IMR-90 (cell line): ENCODE measurements at regions not wholly inside any gene's neighbourhood (a gene's known extent, or its start where the extent isn't known, plus 50 kb on each side); places are given as distances from the start of the nearest gene placed in this dataset.

Experiments
- ATAC-seq: fragments of 200-7000 bp; cut with Tn5 transposase; 2 replicates; pipeline ENCODE4 v1.9.1; 2020; ENCODE audit warnings: low read depth, mild to moderate bottlenecking, moderate library complexity
- BruUV-seq: library from RNA; stranded (reverse); fragments of 400-500 nt; replicated peaks from 2 replicates; lab custom pipeline; 2021; lab: Mats Ljungman, UMichigan
- CTCF ChIA-PET: fragments of 300-600 bp; formaldehyde crosslinking; extraction: SDS; loops from one replicate; lab custom pipeline; 2021; ENCODE audit warnings: antibody characterized with exemption; lab: Yijun Ruan, JAX
- POLR2A ChIA-PET: fragments of 300-600 bp; sonication (Branson Sonifier 250); formaldehyde crosslinking; loops from one replicate; lab custom pipeline; 2022; ENCODE audit warnings: antibody characterized with exemption; ENCODE audit not compliant: unreplicated experiment; lab: Charles Lee
- DNase-seq: peaks from one replicate; pipeline ENCODE4 v3.0.0; 2013
- H2AFZ ChIP-seq: replicated peaks from 2 replicates; pipeline ENCODE3; 2013; ENCODE audit warnings: low read length, mild to moderate bottlenecking; ENCODE audit not compliant: poor library complexity
- H2AK5ac ChIP-seq: 2 replicates; pipeline ENCODE4 v1.6.1; 2013; ENCODE audit warnings: low read depth, low read length, inconsistent platforms
- H2AK9ac ChIP-seq: replicated peaks from 2 replicates; pipeline ENCODE3; 2013; ENCODE audit warnings: mild to moderate bottlenecking, low read depth, low read length, moderate library complexity; ENCODE audit not compliant: poor library complexity
- H2BK120ac ChIP-seq: 2 replicates; pipeline ENCODE4 v1.6.1; 2013; ENCODE audit warnings: low read depth, low read length, inconsistent platforms
- H2BK15ac ChIP-seq: 3 replicates; pipeline ENCODE4 v1.6.1; 2013; ENCODE audit warnings: low read depth, low read length, inconsistent platforms
- H2BK20ac ChIP-seq: 2 replicates; pipeline ENCODE4 v1.6.1; 2013; ENCODE audit warnings: low read depth, mild to moderate bottlenecking, inconsistent platforms, low read length, moderate library complexity
- H2BK5ac ChIP-seq: 2 replicates; pipeline ENCODE4 v1.6.1; 2013; ENCODE audit warnings: mild to moderate bottlenecking, low read depth, low read length, inconsistent platforms; ENCODE audit not compliant: poor library complexity, severe bottlenecking
- H3K14ac ChIP-seq: replicated peaks from 2 replicates; pipeline ENCODE4 v1.6.1; 2013; ENCODE audit warnings: low read depth, low read length, inconsistent platforms
- H3K18ac ChIP-seq: 2 replicates; pipeline ENCODE4 v1.6.1; 2013; ENCODE audit warnings: low read depth, low read length, control low read depth
- H3K23ac ChIP-seq: 2 replicates; pipeline ENCODE4 v1.6.1; 2013; ENCODE audit warnings: low read depth, low read length, inconsistent platforms
- H3K27ac ChIP-seq: 2 replicates; pipeline ENCODE4 v1.5.1; 2013; ENCODE audit warnings: mild to moderate bottlenecking, control low read depth, low read length; ENCODE audit not compliant: insufficient read depth
- H3K27me3 ChIP-seq: 2 replicates; pipeline ENCODE4 v1.6.1; 2013; ENCODE audit warnings: low read length; ENCODE audit not compliant: control insufficient read depth, insufficient read depth
- H3K36me3 ChIP-seq: 2 replicates; pipeline ENCODE4 v1.6.1; 2013; ENCODE audit warnings: low read length, mixed read lengths; ENCODE audit not compliant: control insufficient read depth, insufficient read depth
- H3K4ac ChIP-seq: 2 replicates; pipeline ENCODE4 v1.6.1; 2013; ENCODE audit warnings: low read depth, low read length, inconsistent platforms
- H3K4me1 ChIP-seq: 2 replicates; pipeline ENCODE4 v1.6.1; 2013; ENCODE audit warnings: low read length, mixed read lengths; ENCODE audit not compliant: control insufficient read depth, insufficient read depth
- H3K4me2 ChIP-seq: 2 replicates; pipeline ENCODE4 v1.6.1; 2013; ENCODE audit warnings: low read depth, mild to moderate bottlenecking, control low read depth, low read length, moderate library complexity
- H3K4me3 ChIP-seq: 2 replicates; pipeline ENCODE4 v1.5.1; 2013; ENCODE audit warnings: low read depth, mild to moderate bottlenecking, control low read depth, low read length, moderate library complexity; ENCODE audit not compliant: insufficient read depth
- H3K56ac ChIP-seq: 2 replicates; pipeline ENCODE4 v1.6.1; 2013; ENCODE audit warnings: low read length, inconsistent platforms; ENCODE audit not compliant: insufficient read depth; ENCODE audit errors: extremely low read depth
- H3K79me1 ChIP-seq, 2 experiments: 2 replicates each; pipeline ENCODE4 v1.6.1; 2013; ENCODE audit warnings: low read length in 2 of 2, inconsistent platforms in 1 of 2, low read depth in 1 of 2
- H3K9ac ChIP-seq: 2 replicates; pipeline ENCODE4 v1.6.1; 2013; ENCODE audit warnings: low read depth, low read length, control low read depth
- H3K9me1 ChIP-seq: 2 replicates; pipeline ENCODE4 v1.6.1; 2013; ENCODE audit warnings: low read length, inconsistent platforms; ENCODE audit not compliant: insufficient read depth
- H3K9me3 ChIP-seq: 2 replicates; pipeline ENCODE4 v1.6.1; 2013; ENCODE audit warnings: low read length; ENCODE audit not compliant: control insufficient read depth, insufficient read depth
- H4K20me1 ChIP-seq: 2 replicates; pipeline ENCODE4 v1.6.1; 2013; ENCODE audit warnings: low read length, inconsistent platforms; ENCODE audit not compliant: insufficient read depth
- H4K5ac ChIP-seq: 2 replicates; pipeline ENCODE4 v1.6.1; 2013; ENCODE audit warnings: mild to moderate bottlenecking, low read depth, low read length, control low read depth
- H4K8ac ChIP-seq, 2 experiments: 2 replicates each; pipeline ENCODE4 v1.6.1; 2013; ENCODE audit warnings: low read depth in 2 of 2, low read length in 2 of 2, control low read depth in 1 of 2, inconsistent platforms in 1 of 2
- H4K91ac ChIP-seq: 2 replicates; pipeline ENCODE4 v1.6.1; 2013; ENCODE audit warnings: low read depth, low read length, inconsistent platforms; ENCODE audit not compliant: insufficient read depth
- BHLHE40 ChIP-seq: fragments of 150-350 bp; IDR thresholded peaks from 2 replicates; pipeline ENCODE4 v1.6.1; 2016; ENCODE audit warnings: mild to moderate bottlenecking, low read depth, low read length
- CEBPB ChIP-seq: IDR thresholded peaks from 2 replicates; pipeline ENCODE4 v1.6.1; 2012; ENCODE audit warnings: low read depth, low read length, improper control_type of control experiment
- CHD1 ChIP-seq: IDR thresholded peaks from 2 replicates; pipeline ENCODE4 v1.6.1; 2012; ENCODE audit warnings: low read depth, low read length, improper control_type of control experiment
- FOS ChIP-seq: fragments of 150-350 bp; IDR thresholded peaks from 2 replicates; pipeline ENCODE4 v1.6.1; 2016; ENCODE audit warnings: low read depth, low read length
- MAFK ChIP-seq: IDR thresholded peaks from 2 replicates; pipeline ENCODE4 v1.6.1; 2012; ENCODE audit warnings: low read depth, low read length, improper control_type of control experiment
- MAZ ChIP-seq: IDR thresholded peaks from 2 replicates; pipeline ENCODE4 v1.6.1; 2012; ENCODE audit warnings: low read depth, mild to moderate bottlenecking, low read length, improper control_type of control experiment, moderate library complexity, borderline replicate concordance
- MXI1 ChIP-seq: IDR thresholded peaks from 2 replicates; pipeline ENCODE4 v1.6.1; 2012; ENCODE audit warnings: low read depth, mild to moderate bottlenecking, low read length, moderate library complexity, borderline replicate concordance
- NFE2L2 ChIP-seq: fragments of 150-350 bp; IDR thresholded peaks from 2 replicates; pipeline ENCODE4 v1.6.1; 2016; ENCODE audit warnings: low read depth, mild to moderate bottlenecking, low read length
- POLR2A ChIP-seq: IDR thresholded peaks from 2 replicates; pipeline ENCODE4 v1.6.1; 2012; ENCODE audit warnings: mild to moderate bottlenecking, low read depth, low read length
- RAD21 ChIP-seq: IDR thresholded peaks from 2 replicates; pipeline ENCODE4 v1.6.1; 2012; ENCODE audit warnings: low read length, improper control_type of control experiment
- RCOR1 ChIP-seq: IDR thresholded peaks from 2 replicates; pipeline ENCODE4 v1.6.1; 2012; ENCODE audit warnings: mild to moderate bottlenecking, low read length, improper control_type of control experiment; ENCODE audit not compliant: insufficient replicate concordance
- RFX5 ChIP-seq: IDR thresholded peaks from 2 replicates; pipeline ENCODE4 v1.8.0; 2012; ENCODE audit warnings: low read depth, mild to moderate bottlenecking, low read length, moderate library complexity
- SMC3 ChIP-seq: fragments of 150-350 bp; IDR thresholded peaks from 2 replicates; pipeline ENCODE4 v1.6.1; 2016; ENCODE audit warnings: low read depth, mild to moderate bottlenecking, antibody characterized with exemption, low read length, moderate library complexity
- WGBS, 2 experiments: methylation state at CpG; one replicate each; pipeline versions ENCODE4 v1.1.5 to v1.1.7; 2013; ENCODE audit warnings: missing lambda C conversion rate in 2 of 2; ENCODE audit not compliant: insufficient read length in 1 of 2; ENCODE audit errors: extremely low coverage in 2 of 2; 5-methylcytosine and 5-hydroxymethylcytosine counted together
- dilution Hi-C: fragments of 300-500 bp; cut with HindIII; formaldehyde crosslinking; loops from one replicate; pipeline ENCODE4 v1.14.3; 2018; ENCODE audit warnings: low sequenced_read_pairs; ENCODE audit not compliant: unreplicated experiment
- in situ Hi-C: fragments of 300-500 bp; cut with MboI; formaldehyde crosslinking; loops from 3 replicates; pipeline ENCODE4 v1.14.3; 2019; ENCODE audit warnings: low sequenced_read_pairs, inconsistent platforms, mixed read lengths
- intact Hi-C: fragments of 100-400 bp; cut with micrococcal nuclease; formaldehyde crosslinking; loops from 2 replicates; pipeline ENCODE4 v1.10.0; 2022
- TF ChIP-seq, protein P1 (sequence below): conservative IDR thresholded peaks from 2 replicates; pipeline ENCODE4 v1.5.1; 2012; ENCODE audit warnings: mild to moderate bottlenecking, low read depth, low read length, improper control_type of control experiment
- TF ChIP-seq, protein P2 (sequence below): fragments of 150-350 bp; IDR thresholded peaks from 2 replicates; pipeline ENCODE4 v1.6.1; 2017; ENCODE audit warnings: mild to moderate bottlenecking, antibody characterized with exemption, low read length, low read depth
- TF ChIP-seq, protein P3 (sequence below): fragments of 150-350 bp; IDR thresholded peaks from 2 replicates; pipeline ENCODE4 v1.6.1; 2016; ENCODE audit warnings: low read depth, mild to moderate bottlenecking, low read length, moderate library complexity, borderline replicate concordance

DNA sequence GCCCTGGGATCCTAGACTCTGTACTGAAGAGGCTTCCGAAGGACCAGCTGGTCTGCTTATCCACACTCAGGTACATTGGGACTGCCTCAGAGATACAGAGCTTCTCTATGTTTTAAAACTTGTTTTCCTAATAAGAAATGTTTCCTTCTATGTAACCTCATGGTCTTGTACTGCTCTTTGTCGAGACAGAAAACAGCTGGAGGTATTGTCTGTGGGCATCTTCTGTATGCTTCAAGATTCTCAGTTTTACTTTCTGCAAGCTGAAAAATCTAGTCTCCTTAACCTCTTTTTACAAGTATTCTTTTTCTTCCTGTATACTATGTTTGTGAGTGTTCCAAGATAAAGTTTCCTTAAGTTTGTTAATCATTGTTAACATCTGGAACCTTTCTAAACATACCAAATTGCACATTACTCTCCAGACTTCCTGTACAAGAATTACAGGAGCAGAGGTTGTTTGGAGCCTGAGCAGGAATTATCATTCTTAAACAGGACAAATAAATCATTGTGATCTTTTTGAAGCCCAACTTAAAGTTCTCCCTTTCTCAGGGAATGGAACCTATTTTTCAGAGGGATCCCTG, 358.3 kb upstream of the CFAP20DC start:
- in situ Hi-C loops (no loop called here), intact Hi-C loops (no loop called here), dilution Hi-C loops (no loop called here)
- no peaks in the 10 kb centered on the region for H3K9me3 ChIP-seq
- H3K14ac ChIP-seq: peak overlapping the region; percentile 78; the same call in 1 of the 2 replicates
- H2AK5ac ChIP-seq: peak overlapping the region; percentile 24; the same call in 1 of the 2 replicates
- H2BK5ac ChIP-seq: peak overlapping the region; percentile 3
- peak overlapping the region; percentile 46; the same call in 1 of the 2 replicates for H3K27ac ChIP-seq
- H2BK20ac ChIP-seq: peak overlapping the region; percentile 38; the same call in 1 of the 2 replicates
- peaks cover 9% of the 10 kb centered on the region for H3K4me1 ChIP-seq
- H4K20me1 ChIP-seq: no peaks in the 10 kb centered on the region
- no peak overlapping the region for H3K9ac ChIP-seq
- H3K9me1 ChIP-seq: peaks cover 7% of the 10 kb centered on the region
- DNase-seq: peak; percentile 43
- H4K8ac ChIP-seq: no peak overlapping the region
- peak overlapping the region; percentile 2; the same call in 1 of the 3 replicates for H2BK15ac ChIP-seq
- H3K18ac ChIP-seq: peak overlapping the region; percentile 2
- WGBS, 2 experiments: no CpG with 5 or more reads among the region's 2 CpGs
- no peaks in the 10 kb centered on the region for H3K79me1 ChIP-seq
- H3K4me3 ChIP-seq: no peak overlapping the region
- POLR2A ChIA-PET: no interaction called here
- no peak overlapping the region for H3K23ac ChIP-seq
- no peak overlapping the region for H2AFZ ChIP-seq
- no peak overlapping the region for H2AK9ac ChIP-seq
- peak overlapping the region; percentile 11; the same call in 1 of the 2 replicates for H3K4me2 ChIP-seq
- peak; percentile 52 for ATAC-seq
- no peak overlapping the region for H4K91ac ChIP-seq
- H3K27me3 ChIP-seq: peaks cover 5% of the 10 kb centered on the region
- no peak overlapping the region for H3K56ac ChIP-seq
- TF ChIP-seq MAZ (no peak), POLR2A (no peak), FOS (no peak), RFX5 (no peak), MAFK (no peak), CEBPB (no peak), CHD1 (no peak), RCOR1 (no peak), RAD21 (no peak), NFE2L2 (no peak), SMC3 (no peak), BHLHE40 (no peak), MXI1 (no peak)
- TF ChIP-seq, protein P1, sequence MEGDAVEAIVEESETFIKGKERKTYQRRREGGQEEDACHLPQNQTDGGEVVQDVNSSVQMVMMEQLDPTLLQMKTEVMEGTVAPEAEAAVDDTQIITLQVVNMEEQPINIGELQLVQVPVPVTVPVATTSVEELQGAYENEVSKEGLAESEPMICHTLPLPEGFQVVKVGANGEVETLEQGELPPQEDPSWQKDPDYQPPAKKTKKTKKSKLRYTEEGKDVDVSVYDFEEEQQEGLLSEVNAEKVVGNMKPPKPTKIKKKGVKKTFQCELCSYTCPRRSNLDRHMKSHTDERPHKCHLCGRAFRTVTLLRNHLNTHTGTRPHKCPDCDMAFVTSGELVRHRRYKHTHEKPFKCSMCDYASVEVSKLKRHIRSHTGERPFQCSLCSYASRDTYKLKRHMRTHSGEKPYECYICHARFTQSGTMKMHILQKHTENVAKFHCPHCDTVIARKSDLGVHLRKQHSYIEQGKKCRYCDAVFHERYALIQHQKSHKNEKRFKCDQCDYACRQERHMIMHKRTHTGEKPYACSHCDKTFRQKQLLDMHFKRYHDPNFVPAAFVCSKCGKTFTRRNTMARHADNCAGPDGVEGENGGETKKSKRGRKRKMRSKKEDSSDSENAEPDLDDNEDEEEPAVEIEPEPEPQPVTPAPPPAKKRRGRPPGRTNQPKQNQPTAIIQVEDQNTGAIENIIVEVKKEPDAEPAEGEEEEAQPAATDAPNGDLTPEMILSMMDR: no peak
- TF ChIP-seq, protein P2, sequence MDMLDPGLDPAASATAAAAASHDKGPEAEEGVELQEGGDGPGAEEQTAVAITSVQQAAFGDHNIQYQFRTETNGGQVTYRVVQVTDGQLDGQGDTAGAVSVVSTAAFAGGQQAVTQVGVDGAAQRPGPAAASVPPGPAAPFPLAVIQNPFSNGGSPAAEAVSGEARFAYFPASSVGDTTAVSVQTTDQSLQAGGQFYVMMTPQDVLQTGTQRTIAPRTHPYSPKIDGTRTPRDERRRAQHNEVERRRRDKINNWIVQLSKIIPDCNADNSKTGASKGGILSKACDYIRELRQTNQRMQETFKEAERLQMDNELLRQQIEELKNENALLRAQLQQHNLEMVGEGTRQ: no peak
- TF ChIP-seq, protein P3, sequence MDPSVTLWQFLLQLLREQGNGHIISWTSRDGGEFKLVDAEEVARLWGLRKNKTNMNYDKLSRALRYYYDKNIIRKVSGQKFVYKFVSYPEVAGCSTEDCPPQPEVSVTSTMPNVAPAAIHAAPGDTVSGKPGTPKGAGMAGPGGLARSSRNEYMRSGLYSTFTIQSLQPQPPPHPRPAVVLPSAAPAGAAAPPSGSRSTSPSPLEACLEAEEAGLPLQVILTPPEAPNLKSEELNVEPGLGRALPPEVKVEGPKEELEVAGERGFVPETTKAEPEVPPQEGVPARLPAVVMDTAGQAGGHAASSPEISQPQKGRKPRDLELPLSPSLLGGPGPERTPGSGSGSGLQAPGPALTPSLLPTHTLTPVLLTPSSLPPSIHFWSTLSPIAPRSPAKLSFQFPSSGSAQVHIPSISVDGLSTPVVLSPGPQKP: no peak
- peak overlapping the region; percentile 36 for H4K5ac ChIP-seq
- no TSS peak for BruUV-seq
- 0 out of 2 replicates have a peak overlapping the region, but pooled peaks have one; percentile 33 for H3K4ac ChIP-seq
- no peaks in the 10 kb centered on the region for H3K36me3 ChIP-seq
- H2BK120ac ChIP-seq: peak overlapping the region; percentile 63
- CTCF ChIA-PET: no interaction called here
